GM19035 (cell line): ENCODE measurements at regions not wholly inside any gene's neighbourhood (a gene's known extent, or its start where the extent isn't known, plus 50 kb on each side); places are given as distances from the start of the nearest gene placed in this dataset.
"Not testable (repeated sequence)": the region's sequence is repeated elsewhere in the genome, so short reads cannot be mapped to it uniquely, and the experiment has no call there.

ENCODE experiments used
- ATAC-seq: cut with Tn5 transposase; IDR thresholded peaks from one replicate; pipeline ENCODE4 v1.9.1; 2021; ENCODE audit not compliant: unreplicated experiment

DNA sequence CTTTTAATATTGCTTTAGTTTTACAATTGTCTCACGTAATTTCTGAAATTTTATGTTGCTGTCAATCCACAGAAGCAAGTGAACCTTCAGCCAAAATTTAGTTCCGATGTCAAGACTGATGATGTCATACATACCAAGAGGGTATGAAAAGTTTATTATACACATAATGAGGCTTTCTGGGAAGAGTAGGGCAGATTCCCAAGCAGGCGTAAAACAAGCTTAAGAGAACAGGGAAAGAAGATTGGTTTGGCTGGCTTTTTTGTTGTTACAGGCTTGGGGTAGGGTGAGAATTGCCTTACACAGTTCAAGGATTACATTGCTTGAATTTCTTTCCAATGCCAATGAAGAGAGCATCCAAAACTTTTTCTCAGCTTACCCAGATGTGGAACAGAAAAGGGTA, 1962.9 kb upstream of the CDH6 start:
- ATAC-seq, result no peak

GRCh38 chr5:29229461-29229860, 1964.0 kb upstream of the CDH6 start:
- ATAC-seq, result no peak

DNA sequence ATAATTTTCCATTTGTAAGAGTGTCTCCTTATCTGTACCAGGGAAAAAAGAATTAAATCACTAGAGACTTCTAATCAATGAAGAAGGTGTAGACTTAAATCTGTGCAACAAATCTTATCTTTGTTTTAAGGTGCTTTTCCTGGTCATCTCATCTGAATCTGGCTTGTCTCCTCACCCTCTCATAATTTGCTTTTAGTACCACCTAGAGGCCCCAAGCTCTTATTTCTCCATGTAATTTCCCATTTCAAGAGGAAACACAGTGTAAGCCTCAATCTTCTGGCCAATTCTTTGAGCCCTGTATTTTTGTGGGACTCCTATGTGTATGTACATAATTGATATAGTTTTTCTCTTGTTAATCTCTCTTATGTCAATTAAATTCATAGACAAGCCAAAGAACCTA, 1975.3 kb upstream of the CDH6 start:
- no peak for ATAC-seq

DNA sequence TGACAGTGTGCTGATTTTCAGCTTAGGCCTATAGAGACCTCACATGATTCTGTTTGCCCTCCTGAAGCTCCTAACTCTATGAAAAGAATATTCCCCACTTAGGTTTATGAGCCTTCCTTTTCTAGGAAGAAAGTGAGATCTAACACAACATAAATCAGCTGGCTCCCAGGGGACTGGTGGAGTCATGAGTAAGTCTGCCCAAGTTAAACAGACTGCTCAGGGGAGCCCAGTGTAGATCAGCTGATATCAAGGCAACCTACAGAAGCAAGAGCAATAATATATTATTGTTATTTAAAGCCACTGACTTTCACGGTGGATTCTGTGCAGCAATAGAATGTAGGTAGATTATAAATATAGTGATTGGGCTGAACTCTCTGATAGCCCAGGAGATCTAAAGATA, 1978.6 kb upstream of the CDH6 start:
- no peak for ATAC-seq

DNA sequence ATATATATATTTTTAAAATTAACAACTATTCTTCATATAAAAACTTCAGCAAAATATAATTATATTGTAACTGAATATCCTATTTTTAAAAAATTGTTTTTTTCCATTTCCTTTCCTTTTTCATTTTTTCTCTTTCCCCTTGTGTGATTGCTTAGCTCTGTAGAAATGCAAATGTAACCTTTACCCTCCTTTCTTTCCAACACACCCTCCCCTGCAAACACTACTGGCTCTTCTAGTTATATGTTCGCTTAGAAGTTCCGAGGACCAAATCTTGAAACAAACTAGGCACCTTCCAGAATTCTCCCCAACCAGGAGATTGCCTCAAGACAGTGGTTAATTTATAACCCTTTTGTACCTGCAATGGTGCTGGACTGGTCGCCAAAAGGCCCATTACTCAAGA, 1980.0 kb upstream of the CDH6 start:
- no peak for ATAC-seq

- ATAC-seq, result no peak
Observed at GRCh38 chr5:29208024-29208423, 1985.5 kb upstream of the CDH6 start.

GRCh38 chr5:29203049-29203448, 1990.4 kb upstream of the CDH6 start:
- no peak for ATAC-seq

DNA sequence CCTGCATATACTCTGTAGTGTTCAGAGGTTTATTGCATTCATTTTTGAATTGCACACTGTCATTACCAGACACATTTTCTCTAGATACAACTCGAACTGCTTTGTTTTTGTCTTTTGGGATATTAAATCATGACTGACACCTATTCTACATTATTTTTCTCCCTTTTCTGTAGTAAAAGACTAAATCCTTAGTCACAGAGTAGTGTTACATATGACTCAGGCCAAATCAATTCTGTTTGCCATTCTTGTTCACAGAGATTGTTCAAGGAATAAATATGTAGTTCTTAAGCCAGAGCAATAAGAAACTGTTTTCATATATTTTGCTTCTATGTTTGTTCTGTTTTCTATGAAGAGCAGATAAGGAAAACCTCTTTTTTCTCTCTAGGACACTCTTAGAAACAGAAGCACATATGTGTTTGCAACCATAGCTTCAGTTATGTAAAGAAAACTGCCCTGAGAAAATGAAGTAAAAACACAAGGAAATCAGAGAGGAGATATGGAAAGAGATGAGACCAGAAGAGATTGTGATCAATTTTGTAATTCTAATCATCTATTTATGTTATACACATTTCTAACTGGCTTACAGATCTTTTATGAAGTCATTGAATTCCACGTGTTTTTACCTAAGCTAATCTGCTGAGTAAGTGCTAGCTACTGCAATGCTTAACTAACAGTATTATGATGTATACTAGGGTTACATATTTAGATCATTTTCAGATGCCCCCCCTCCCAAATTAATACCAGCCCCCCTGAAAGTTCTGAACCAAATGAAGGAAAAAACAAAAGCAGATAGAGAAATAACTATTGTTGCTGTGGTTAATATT, 1995.6 kb upstream of the CDH6 start:
- ATAC-seq, result no peak

DNA sequence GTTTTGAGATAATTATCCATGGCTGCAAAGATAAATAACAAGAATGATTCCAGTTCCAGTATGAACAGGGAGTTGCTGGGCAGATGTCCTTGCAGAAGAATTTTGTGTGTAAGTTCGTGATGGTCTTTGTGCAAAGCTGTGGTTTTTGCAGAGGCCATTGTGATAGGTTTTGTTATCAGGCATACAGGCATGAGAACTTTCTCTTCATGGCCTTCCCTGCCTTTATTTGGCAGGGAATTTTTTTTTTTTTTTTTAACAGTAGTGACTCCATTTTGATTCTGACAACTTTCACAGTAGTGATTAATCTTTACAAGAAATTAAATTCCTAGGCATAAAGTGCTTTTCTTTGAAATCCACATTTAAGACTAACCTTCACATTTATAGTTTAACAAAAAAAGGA, 1999.5 kb upstream of the CDH6 start:
- no peak for ATAC-seq

GRCh38 chr5:29191269-29192048, 2002.0 kb upstream of the CDH6 start:
- not testable (repeated sequence) for ATAC-seq

DNA sequence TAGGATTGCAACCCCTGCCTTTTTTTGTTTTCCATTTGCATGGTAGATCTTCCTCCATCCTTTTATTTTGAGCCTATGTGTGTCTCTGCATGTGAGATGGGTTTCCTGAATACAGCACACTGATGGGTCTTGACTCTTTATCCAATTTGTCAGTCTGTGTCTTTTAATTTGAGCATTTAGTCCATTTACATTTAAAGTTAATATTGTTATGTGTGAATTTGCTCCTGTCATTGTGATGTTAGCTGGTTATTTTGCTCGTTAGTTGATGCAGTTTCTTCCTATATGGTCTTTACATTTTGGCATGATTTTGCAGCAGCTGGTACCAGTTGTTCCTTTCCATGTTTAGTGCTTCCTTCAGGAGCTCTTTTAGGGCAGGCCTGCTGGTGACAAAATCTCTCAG, 2003.1 kb upstream of the CDH6 start:
- ATAC-seq, result not testable (repeated sequence)

GRCh38 chr5:29186380-29186779, 2007.1 kb upstream of the CDH6 start:
- not testable (repeated sequence) for ATAC-seq

DNA sequence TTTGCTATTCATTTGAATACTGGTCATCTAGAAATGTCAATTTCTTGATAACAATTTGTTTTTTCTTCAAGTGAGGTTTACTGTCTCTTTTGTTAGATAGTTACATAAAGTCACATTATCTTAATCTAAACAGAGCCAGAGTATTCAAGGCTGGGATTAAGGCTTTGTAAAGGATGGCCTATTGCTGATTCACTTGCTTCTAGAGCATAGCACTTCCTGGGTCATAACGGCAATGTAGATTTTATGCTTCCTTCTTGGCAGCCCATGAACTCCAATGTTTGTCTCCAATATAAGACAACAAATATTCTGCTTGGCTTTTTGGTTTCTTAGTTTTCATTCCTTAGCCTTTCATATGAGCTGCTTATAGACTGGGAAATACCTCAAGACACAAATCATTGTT, 2007.9 kb upstream of the CDH6 start:
- no peak for ATAC-seq

- no peak for ATAC-seq
Observed at GRCh38 chr5:29175774-29176173, 2017.7 kb upstream of the CDH6 start.

DNA sequence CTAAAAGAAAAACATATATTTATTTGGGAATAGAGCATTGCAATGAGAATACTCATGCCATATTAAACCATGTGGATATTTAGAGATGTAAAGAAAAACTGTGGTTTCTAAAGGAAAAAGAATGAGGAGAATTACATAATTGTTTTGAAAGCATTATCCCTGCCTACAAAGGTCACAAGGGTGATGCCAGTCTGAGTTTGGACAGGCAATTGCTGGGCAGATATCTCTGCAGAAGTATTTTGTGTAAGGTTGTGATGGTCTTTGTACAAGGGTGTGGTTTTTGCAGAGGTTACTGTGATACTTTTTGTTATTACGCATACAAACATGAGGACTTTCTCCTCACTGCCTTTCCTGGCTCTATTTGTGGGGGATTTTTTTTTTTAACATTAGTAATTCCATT, 2022.9 kb upstream of the CDH6 start:
- ATAC-seq, result no peak

DNA sequence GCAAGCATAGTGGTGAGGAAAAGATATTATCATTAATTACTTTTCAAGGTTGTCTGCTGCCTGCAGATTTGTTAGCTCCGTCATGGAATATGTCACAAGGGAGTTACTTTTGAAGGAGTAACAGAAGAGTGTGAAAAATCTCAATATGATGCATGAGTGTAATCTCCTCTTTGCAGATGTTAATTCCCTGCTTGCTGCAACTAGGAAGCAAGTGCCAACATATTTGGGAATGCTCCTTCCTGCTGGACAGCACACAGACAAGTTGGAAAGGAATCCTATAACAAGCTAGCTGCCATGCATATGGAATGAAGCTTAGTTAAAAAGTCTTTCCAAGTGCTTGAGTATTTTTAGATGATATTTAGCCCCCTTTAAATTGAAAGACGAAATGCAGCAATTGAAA, 2023.6 kb upstream of the CDH6 start:
- ATAC-seq, result no peak

DNA sequence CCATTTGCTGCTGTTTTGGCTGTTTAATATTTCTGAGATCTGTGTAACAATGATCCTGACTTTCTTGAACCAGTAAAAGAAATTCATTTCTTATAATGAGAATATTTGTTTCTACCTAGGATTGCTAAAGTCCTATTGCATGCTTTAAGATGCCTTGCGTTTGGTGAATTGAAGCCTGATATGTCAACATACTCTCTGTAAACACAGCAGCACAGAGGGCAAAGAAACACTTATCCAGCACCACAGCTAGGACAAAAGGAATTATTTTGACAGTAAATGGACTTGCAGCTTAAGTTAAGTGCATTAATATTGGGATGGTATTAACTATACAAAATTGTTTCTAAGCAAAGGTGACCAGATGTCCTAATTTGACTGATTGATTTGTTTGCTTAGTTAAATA, 2031.2 kb upstream of the CDH6 start:
- ATAC-seq, result no peak

GRCh38 chr5:29161399-29162291, 2031.8 kb upstream of the CDH6 start:
- no peak for ATAC-seq

DNA sequence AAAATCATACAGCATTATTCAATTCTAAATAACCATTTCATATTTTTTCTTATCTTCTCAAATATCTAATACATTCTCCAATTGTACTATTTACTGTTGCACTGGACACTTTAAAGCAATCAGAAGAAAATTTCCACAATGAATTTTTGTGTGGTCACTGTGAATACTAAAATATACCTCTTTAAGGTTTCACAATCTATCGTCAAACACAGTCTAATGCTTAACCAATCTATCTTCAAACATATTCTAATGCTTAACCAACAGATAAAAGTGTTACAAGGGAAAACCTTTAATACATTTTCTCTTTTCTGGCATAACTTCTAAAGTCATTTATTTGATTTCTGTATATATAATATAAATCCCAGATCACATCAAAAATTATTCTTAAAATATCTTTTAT, 2035.5 kb upstream of the CDH6 start:
- ATAC-seq, result no peak

- no peak for ATAC-seq
Observed at GRCh38 chr5:29150840-29151239, 2042.6 kb upstream of the CDH6 start.

DNA sequence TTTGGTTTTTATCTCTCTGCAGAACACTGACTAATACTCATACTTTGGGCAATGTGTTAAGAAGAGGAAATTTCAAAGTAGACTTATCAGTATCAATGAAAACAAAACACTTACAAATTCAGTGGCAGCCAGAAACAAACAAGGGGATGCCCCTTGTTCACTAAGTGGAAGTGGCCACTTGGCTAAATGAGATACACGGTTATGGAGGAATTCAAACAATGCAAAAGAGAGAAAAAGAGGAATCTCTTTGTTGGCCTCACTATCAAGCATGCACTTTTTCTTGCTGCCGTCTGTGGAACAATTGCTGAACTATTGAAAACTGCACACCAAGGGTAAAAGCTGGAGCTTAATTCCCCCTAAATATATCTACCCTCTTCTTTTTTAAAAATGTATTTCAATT, 2044.9 kb upstream of the CDH6 start:
- no peak for ATAC-seq
